Fibroblast of mammary gland (primary cell): ENCODE measurements at regions not wholly inside any gene's neighbourhood (a gene's known extent, or its start where the extent isn't known, plus 50 kb on each side); places are given as distances from the start of the nearest gene placed in this dataset.
"Not testable (repeated sequence)": the region's sequence is repeated elsewhere in the genome, so short reads cannot be mapped to it uniquely, and the experiment has no call there.

Experiments used
- DNase-seq: peaks from one replicate; pipeline ENCODE4 v3.0.0-alpha.2; 2010; ENCODE audit warnings: low read depth
- H3K4me3 ChIP-seq: 2 replicates; pipeline ENCODE4 v1.5.1; 2011; ENCODE audit warnings: low read depth, mild to moderate bottlenecking, low read length, moderate library complexity; ENCODE audit not compliant: control insufficient read depth
- TF ChIP-seq, protein P1 (sequence below): conservative IDR thresholded peaks from 2 replicates; pipeline ENCODE4 v1.5.1; 2011; ENCODE audit warnings: low read depth, low read length, inconsistent platforms; ENCODE audit not compliant: control insufficient read depth, insufficient read depth

DNA sequence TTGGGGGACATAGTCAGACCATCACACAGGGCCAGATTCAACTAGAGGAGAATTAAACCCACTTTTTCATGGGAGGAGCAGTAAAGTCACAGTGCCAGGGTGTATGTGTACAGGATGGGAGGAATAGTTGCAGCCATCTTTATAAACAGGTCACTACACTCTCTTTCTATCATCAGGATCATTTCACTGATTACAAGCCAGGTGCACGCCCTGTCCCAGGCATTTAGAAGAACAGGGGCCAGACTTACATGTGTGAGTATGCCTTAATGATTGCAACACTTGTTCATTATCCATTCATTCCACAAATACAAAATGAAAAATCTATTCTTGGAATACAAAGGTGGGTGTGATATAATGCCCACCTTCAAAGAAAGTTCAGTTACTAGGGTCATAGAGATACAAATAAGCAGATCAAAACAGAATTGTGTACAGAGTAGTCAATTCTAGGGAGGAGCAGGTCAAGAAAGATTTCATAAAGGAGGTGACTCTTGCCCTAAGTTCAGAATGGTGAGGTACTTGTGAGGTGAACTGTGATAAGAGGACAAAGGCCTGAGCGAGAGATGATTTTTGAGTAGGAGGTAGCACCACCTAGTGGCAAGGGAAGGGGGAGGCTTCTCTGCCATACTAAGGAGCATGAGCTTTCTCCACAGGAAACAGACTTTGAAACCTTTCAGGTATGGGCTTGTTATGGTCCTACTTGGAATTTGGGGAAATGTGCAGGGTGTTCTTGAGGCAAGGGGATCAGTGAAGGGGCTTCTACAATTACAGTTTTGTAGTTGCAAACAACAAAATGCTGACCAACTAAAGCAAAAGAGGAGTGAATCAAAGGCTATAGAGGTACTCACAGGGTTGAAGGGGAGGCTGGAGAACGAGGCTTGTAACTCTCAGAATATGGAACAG is 156.3 kb downstream of the SUCLG1 start:
- DNase-seq = peak; percentile 40
- TF ChIP-seq, protein P1, sequence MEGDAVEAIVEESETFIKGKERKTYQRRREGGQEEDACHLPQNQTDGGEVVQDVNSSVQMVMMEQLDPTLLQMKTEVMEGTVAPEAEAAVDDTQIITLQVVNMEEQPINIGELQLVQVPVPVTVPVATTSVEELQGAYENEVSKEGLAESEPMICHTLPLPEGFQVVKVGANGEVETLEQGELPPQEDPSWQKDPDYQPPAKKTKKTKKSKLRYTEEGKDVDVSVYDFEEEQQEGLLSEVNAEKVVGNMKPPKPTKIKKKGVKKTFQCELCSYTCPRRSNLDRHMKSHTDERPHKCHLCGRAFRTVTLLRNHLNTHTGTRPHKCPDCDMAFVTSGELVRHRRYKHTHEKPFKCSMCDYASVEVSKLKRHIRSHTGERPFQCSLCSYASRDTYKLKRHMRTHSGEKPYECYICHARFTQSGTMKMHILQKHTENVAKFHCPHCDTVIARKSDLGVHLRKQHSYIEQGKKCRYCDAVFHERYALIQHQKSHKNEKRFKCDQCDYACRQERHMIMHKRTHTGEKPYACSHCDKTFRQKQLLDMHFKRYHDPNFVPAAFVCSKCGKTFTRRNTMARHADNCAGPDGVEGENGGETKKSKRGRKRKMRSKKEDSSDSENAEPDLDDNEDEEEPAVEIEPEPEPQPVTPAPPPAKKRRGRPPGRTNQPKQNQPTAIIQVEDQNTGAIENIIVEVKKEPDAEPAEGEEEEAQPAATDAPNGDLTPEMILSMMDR = peak; percentile 84
- H3K4me3 ChIP-seq = no peak overlapping the region

DNA sequence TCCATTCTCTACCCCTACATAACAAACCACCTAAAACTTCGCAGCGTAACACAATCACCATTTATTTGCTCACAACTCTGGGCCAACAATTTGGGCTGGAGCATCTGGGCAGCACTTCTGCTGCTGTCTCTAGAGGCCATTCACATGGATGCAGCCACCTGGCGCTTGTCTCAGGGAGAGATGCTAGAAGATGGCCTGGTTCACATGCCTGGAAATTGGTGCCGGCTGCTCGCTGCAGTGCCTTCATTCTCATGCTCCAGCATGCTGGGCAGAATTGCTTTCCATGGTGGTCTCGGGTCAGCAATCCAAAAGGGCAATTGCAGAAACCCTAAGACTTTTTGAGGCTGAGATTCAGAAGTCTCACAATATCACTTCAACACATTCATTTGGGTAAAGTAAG is 157.4 kb downstream of the SUCLG1 start:
- no peak for DNase-seq
- TF ChIP-seq, protein P1 = no peak
- H3K4me3 ChIP-seq = no peak overlapping the region

GRCh38 chr2:84300696-84301029 is 158.4 kb downstream of the SUCLG1 start:
- no peak overlapping the region for H3K4me3 ChIP-seq
- no peak for DNase-seq
- TF ChIP-seq, protein P1 = no peak

DNA sequence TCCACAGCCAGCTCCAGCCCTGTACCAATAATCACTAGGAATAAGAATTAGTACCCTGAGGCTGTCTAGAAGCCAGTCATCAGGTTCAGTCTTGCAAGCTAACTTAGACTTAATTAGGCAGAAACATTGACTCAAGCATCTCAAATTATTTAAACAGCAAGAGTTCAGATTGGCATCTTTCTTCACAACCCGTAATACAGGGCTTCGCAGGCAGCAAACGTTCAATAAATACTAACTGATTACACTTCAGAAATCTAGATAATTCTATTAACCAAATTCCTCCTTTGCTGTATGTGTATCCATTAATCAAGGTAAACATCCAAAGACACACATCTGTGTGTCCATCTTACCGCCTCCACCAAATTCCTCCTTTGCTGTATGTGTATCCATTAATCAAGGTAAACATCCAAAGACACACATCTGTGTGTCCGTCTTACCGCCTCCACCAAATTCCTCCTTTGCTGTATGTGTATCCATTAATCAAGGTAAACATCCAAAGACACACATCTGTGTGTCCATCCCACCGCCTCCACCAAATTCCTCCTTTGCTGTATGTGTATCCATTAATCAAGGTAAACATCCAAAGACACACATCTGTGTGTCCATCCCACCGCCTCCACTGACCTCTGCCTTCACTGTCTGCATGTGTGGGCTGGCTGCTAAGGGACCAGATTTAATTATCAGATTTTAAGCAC is 158.9 kb downstream of the SUCLG1 start:
- not testable (repeated sequence) for H3K4me3 ChIP-seq, DNase-seq

- TF ChIP-seq, protein P1 = no peak
- H3K4me3 ChIP-seq = no peak overlapping the region
- DNase-seq = no peak
These were observed 159.8 kb downstream of the SUCLG1 start for GRCh38 chr2:84299211-84299775.

DNA sequence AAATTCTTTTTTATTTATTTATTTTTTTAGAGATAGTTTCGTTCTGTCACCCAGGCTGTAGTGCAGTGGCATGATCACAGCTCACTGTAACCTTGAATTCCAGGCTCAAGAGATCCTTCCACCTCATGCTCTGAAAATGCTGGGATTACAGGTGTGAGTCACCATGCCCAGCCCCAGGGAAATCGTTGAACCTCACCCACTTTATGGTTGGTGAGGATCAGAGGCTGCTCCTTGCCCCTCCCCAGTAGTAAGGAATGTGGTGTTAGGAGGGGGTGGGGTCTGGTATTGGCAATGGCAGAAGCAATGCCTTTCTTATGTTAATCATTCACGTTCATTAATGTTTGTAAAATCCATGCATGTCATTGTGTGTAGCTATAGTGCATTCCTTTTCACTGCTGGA is 161.9 kb downstream of the SUCLG1 start:
- no peak for DNase-seq
- H3K4me3 ChIP-seq = no peak overlapping the region
- TF ChIP-seq, protein P1 = no peak

- no peak for DNase-seq
- no peak overlapping the region for H3K4me3 ChIP-seq
- TF ChIP-seq, protein P1 = no peak
These were observed 165.2 kb downstream of the SUCLG1 start for GRCh38 chr2:84293791-84294380.
